ENCODE measurements at regions not wholly inside any gene's neighbourhood (a gene's known extent, or its start where the extent isn't known, plus 50 kb on each side); places are given as distances from the start of the nearest gene placed in this dataset.

DNA sequence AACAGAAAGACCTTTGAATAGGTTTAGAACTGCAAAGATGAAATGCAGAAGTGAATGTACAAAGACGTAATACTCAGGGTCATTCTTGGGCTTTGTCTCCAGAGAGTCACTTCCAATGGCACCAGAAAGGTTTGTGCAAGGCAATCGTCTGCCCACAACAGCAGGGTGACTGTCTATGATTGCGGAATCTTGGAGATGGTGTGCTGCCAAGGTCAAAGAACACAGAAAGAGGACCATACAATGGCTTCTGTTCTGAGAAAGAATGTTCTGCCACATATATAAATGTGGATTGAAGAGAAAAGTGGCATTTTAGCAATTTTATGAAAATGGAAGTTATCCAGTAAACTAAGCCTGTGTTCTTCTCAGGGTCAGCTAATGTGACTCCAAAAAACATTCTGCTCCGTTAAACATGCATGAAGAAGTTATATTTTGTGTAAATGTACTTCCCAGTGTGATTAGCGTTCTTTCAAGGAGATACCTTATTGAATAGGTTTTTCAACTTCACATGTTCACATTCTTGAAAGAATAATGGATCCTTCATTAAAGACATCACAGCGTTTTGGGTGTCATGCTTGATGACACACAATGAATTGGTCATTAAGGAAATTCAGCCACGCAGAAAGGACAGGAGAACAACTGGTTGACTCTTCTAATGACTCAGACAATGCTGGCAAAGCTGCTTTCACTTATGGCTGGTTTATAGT is 73.4 kb upstream of the CDH6 start:
- no peak overlapping the region for H2BK20ac ChIP-seq (ENCODE audit: low read length)
- H3K4me3 ChIP-seq (ENCODE audit: extremely low read depth in 1 of 4, insufficient read depth in 2 of 4, low read depth in 3 of 4, low read length in 4 of 4), result no peak overlapping the region
- FAIRE-seq, result no peak
- no peak overlapping the region for H3K14ac ChIP-seq (ENCODE audit: insufficient read length)
- CTCF ChIA-PET (ENCODE audit: partially characterized antibody), result no interaction called here
- 89% methylated on average over 7 of the region's 7 CpGs; no CpG with 5 or more reads in 1 of the 2 experiments for WGBS, 2 experiments (ENCODE audit: extremely low coverage in 1 of 2, insufficient coverage in 1 of 2, insufficient read length in 1 of 2, insufficient replicate concordance in 2 of 2, low coverage in 1 of 2, low lambda C conversion rate in 2 of 2, missing lambda C conversion rate in 1 of 2)
- no peak overlapping the region for H2BK15ac ChIP-seq (ENCODE audit: low read length)
- H3K23me2 ChIP-seq (ENCODE audit: low read depth, low read length), result no peaks in the 10 kb centered on the region
- no peaks in the 10 kb centered on the region for H3K79me2 ChIP-seq (ENCODE audit: control insufficient read depth in 1 of 2, insufficient read depth in 2 of 2, low read length in 2 of 2)
- H4K8ac ChIP-seq (ENCODE audit: extremely low read depth, insufficient read depth, low read length), result no peak overlapping the region
- H4K20me1 ChIP-seq (replicated peaks in 1 of 2; ENCODE audit: control insufficient read depth in 1 of 2, insufficient read depth in 2 of 2, low read length in 2 of 2), result no peaks in the 10 kb centered on the region
- POLR2A ChIA-PET (ENCODE audit: partially characterized antibody), result no interaction called here
- peaks cover 0 to 3% (median 0%) of the 10 kb centered on the region in 4 experiments; a peak in 1 of 7 replicates for H3K4me1 ChIP-seq (replicated peaks in 1 of 4; ENCODE audit: control insufficient read depth in 3 of 4, insufficient read depth in 4 of 4, low read length in 3 of 4)
- H2BK5ac ChIP-seq (ENCODE audit: low read depth, low read length), result no peak overlapping the region
- H3K23ac ChIP-seq (ENCODE audit: insufficient read length), result no peak overlapping the region
- no peaks in the 10 kb centered on the region for H3K36me3 ChIP-seq (ENCODE audit: control insufficient read depth in 2 of 4, insufficient read depth in 4 of 4, low read length in 3 of 4)
- no peak overlapping the region for H2BK120ac ChIP-seq (replicated peaks; ENCODE audit: low read depth, low read length)
- H3K9me3 ChIP-seq (ENCODE audit: insufficient read depth in 2 of 2, low read depth in 1 of 2, low read length in 1 of 2), result no peaks in the 10 kb centered on the region
- no peak overlapping the region for H4K91ac ChIP-seq (replicated peaks; ENCODE audit: insufficient read length, low read length)
- H3K4ac ChIP-seq (replicated peaks; ENCODE audit: insufficient read length, low read depth, low read length), result no peak overlapping the region
- H3K56ac ChIP-seq (replicated peaks; ENCODE audit: insufficient read length, low read depth, low read length), result no peak overlapping the region
- no peak overlapping the region for H3K9ac ChIP-seq (replicated peaks in 1 of 4; ENCODE audit: extremely low read depth in 1 of 4, low read depth in 3 of 4, low read length in 3 of 4)
- no peak overlapping the region for H3K4me2 ChIP-seq (ENCODE audit: insufficient read depth in 1 of 2, low read depth in 2 of 2, low read length in 2 of 2)
- H2BK12ac ChIP-seq (ENCODE audit: low read depth, low read length), result no peak overlapping the region
- DNase-seq (ENCODE audit: low read depth in 1 of 2, low spot score in 2 of 2), result no peak
- no peak overlapping the region for H3K27ac ChIP-seq (ENCODE audit: low read depth, low read length)
- H4K5ac ChIP-seq (ENCODE audit: insufficient read length, low read depth, low read length), result no peak overlapping the region
- no peak overlapping the region for H2AFZ ChIP-seq (ENCODE audit: low read length)
- no peak overlapping the region for H2AK5ac ChIP-seq (ENCODE audit: low read depth, low read length)
- H3K27me3 ChIP-seq (replicated peaks in 1 of 4; ENCODE audit: control insufficient read depth in 3 of 4, extremely low read depth in 1 of 4, insufficient read depth in 3 of 4, low read length in 3 of 4), result no peaks in the 10 kb centered on the region
- TF ChIP-seq USF2 (IDR thresholded peaks at IDR 0.05; ENCODE audit: low read length) (no peak), GABPA (IDR thresholded peaks at IDR 0.05; ENCODE audit: borderline replicate concordance, insufficient read depth, low read length) (no peak), JUN (IDR thresholded peaks at IDR 0.05; ENCODE audit: low read depth, low read length) (no peak), POU5F1 (IDR thresholded peaks at IDR 0.05; ENCODE audit: low read depth, low read length) (no peak), CBX5 (IDR thresholded peaks at IDR 0.05; ENCODE audit: low read depth, low read length) (no peak), BACH1 (IDR thresholded peaks at IDR 0.05; ENCODE audit: low read length) (no peak), TAF1 (IDR thresholded peaks at IDR 0.05; ENCODE audit: low read depth, low read length) (no peak), SUZ12 (IDR thresholded peaks at IDR 0.05; ENCODE audit: low read length) (no peak)
- no peaks in the 10 kb centered on the region for H3K79me1 ChIP-seq (ENCODE audit: low read depth, low read length)
- H3K18ac ChIP-seq (ENCODE audit: extremely low read depth, low read length), result no peak overlapping the region

Measured in H1 (cell line).